IPS DF 4.7 (cell line): ENCODE measurements at regions not wholly inside any gene's neighbourhood (a gene's known extent, or its start where the extent isn't known, plus 50 kb on each side); places are given as distances from the start of the nearest gene placed in this dataset.

Experiments used
- DNase-seq: peaks from one replicate; pipeline ENCODE4 v3.0.0-alpha.2; 2013; ENCODE audit warnings: low spot score; ENCODE audit errors: extremely low read depth

DNA sequence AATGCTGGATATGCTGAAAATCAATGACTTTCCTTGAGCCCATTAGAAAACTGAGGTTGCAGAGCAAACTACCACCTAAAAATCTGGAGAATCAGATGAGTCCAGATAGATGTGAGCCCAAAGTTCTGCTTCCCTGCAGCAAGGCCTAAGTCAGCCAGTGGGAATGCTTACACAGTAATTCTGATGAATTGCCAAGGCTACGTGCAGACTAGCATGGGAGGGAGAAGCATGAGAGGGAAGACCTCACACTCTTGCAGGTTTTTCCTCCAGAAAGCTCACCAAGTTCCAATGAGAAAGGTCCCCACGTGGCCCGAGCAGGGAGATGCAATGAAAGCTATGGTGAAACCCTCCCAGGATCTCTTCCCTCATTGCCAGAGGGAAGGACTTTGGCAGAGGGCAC lies 104.8 kb upstream of the SIRPA start:
- DNase-seq, result no peak

DNA sequence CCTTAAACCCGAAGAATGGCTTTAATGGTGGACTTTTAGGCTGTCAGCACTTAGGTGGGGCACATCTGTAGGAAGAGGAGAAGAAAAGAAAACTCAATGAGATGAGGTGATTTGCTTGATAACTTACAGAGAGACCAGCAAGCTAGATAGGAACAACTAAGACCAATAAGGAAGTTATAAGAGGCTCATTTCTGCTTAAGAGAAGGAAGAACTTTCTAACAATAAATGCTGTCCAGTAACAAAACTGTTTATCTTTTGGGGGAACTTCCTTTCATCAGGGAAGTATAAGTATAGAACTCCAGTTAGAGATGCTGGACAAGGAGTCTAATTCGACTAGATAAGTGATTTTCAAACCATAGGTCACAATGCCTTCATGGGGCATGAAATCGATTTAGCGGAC lies 107.2 kb upstream of the SIRPA start:
- DNase-seq, result no peak

DNA sequence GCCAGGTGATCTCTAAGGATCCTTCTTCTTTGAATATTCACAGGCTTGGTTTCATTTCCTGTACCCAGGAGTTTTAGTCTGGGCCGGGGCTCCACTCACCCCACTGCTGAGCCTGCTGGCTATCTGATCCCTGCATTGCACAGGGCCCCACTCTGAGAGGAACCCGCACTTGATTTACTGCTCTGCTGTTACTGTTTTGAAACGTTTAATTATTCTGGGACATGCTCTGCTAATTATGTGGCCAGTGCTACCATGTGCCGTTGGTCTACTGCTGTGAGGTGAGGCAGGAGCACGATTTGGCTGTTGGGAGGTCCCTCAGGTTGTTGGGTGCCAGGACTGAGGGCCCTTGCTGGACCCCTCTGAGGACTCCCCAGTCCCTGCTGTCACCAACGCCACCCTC lies 108.7 kb upstream of the SIRPA start:
- no peak for DNase-seq

DNA sequence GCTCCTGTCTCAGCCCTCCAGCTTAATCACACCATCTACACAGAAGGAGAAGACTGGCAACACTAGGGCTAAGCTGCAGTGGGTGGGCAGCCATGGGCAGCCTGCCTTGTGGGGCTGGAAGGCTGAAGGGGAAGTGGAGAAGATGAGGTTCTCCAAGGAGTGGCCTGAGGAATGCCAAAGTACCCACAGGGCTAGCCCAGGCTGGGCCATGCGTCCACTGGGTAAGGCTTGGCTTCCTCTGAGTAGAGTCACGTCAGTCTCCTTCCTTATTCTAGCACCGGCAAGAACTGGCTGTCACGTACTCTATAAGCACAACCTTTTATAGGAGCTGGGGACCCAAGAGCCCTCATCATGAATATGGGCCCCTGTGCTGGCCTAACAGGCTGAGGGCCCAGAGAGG lies 110.6 kb upstream of the SIRPA start:
- no peak for DNase-seq

DNA sequence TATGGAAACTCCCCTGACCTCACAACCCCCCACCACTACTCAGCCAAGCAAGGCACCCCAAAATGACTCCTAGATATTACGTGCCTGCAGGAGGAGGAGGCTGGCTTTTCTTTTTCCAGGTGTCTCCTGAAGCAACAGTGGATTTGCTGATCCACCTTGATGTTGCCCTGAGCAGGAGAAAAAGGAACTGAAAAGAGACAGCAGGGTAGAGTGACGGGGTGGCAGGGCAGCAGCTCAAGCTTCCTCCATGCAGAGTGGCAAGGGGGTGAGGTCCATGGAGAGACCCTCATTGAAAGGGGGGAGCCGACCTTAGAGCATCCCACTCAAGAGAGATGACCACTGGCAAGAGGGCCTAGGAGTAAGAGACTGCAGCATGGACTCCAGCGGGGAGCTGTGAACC lies 112.0 kb upstream of the SIRPA start:
- DNase-seq, result no peak

DNA sequence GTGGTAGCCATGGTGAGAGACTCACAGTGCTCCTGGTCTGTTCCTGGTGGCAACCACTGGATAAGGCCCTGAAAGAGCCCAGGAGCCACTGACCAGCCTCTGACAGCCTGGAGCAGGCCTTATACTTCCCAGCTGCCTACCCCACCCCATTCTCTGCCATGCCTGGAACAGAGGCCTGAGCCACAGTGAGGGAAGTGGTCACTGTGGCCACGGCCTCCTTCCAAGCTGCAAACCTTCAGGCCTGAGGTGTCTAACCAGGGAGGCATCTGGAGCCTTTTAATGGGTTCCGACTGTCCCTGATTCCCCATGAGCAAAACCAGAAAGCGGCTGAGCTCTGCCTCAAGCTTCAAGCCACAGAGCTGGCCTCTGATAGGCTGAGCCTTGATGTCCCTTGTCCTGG lies 113.0 kb upstream of the SIRPA start:
- DNase-seq, result no peak

DNA sequence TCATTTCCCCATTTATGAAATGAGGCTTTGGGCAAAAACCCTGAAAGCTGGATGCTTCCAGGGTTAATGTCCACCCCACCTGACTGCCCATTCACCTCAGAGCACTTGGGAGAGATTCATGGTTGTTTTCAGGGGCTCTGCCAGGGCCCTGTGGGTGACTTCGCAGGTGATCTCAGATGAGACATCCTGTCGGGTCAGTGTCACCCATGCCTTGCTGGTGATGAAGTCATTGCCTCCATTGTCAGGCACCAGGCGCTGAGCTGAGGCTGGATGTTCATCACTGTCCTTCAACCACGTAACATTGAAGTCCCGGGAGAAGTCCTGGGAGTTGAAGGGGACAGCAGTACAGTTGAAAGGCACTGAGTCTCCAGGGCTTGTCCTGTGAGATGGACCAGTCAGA lies 115.6 kb upstream of the SIRPA start:
- no peak for DNase-seq

DNA sequence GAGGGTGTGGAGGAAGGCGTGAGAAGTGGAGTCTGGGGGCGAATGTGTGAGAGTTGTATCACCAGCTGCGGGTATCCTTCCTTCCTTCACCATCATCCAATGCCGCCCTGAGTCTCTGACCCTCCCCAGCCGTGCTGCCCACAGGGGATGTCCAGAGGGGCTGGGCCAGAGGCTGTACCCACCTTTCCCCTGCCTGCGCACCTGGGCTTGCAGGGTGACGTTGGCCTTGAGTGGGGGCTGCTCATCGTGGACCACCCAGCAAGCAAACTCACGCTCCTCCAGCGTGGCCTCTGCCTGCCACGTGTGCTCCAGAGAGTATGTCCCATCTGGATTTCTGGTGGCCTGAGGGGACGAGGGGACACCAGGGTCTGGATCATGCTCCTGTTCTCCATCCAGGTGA lies 116.9 kb upstream of the SIRPA start:
- no peak for DNase-seq

DNA sequence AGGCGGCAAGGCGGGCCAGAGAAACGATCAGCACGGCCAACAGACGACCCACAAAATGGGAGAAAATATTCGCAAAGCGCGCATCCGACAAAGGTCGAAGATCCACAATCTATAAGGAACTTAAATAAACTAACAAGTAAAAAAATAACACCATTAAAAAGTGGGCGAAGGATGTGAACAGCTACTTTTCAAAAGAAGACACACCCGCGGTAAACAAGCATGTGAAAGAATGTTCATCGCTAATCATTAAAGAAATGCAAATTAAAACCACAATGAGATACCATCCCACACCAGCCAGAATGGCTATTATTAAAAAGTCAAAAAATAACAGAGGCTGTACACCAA lies 117.8 kb upstream of the SIRPA start:
- no peak for DNase-seq

DNA sequence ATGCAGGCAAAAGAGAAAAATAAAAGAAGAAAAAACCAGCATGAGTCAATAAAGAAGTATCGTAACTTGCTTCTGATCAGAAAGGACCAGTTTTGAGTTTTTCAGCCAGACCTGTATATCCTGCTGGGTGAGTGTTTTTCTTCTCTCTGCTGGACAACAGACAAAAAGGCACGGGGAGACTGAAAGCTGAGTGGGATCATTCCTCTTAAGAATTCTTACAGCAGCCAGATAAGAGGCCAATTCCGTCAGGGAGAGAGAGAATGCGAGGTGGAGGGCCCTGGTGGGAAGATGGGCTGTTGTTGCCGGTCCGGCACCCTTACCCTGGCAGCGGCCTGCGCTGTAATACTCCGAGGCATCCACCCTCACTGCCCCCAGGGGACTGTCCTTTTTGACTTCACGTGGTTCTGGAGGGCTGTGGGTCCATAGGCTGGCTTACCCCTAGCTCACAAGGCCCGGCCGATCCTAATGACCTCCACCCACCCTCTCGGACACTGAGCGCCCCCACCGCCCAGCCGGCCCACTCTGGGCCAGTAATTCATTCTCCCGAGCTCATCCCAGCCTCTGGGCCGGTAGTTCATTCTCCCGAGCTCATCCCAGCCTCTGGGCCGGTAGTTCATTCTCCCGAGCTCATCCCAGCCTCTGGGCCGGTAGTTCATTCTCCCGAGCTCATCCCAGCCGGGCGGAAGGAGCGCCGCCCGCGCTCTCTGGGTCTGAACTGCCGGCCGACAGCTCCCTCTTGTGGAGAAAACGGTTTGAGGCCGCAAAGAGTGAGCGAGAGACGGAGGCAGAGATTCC lies 118.3 kb upstream of the SIRPA start:
- DNase-seq, result peak; percentile 60

DNA sequence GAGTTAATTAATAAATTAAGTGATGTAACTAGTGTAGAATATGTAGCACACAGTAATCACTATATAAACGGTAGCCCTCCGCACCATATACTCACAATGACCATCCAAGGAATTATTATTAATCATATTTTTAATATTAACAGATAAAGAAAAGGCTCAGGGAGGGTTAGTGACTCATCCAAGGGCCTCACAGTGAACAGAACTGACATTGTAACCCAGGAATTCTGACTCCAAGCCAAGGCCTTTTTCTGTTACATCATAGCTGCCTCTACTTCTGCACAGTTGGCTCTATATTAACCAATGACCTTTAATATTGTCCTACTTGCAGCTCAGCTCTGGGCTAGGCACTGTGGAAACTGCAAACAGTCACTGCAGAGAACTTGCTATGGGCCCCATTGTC lies 117.5 kb upstream of the SIRPG start:
- no peak for DNase-seq

DNA sequence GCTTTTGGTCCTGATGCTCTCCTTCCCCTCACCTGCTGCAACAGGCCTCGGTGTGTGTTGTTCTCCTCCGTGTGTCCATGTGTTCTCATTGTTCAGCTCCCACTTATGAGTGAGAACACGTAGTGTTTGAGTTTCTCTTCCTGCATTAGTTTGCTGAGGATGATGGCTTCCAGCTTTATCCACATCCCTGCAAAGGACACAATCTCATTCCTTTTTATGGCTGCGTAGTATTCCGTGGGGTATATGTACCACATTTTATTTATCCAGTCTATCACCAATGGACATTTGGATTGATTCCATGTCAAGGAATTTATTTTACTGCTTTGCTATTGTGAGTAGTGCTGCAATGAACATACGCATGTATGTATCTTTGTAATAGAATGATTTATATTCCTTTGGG lies 116.9 kb upstream of the SIRPG start:
- DNase-seq, result no peak

DNA sequence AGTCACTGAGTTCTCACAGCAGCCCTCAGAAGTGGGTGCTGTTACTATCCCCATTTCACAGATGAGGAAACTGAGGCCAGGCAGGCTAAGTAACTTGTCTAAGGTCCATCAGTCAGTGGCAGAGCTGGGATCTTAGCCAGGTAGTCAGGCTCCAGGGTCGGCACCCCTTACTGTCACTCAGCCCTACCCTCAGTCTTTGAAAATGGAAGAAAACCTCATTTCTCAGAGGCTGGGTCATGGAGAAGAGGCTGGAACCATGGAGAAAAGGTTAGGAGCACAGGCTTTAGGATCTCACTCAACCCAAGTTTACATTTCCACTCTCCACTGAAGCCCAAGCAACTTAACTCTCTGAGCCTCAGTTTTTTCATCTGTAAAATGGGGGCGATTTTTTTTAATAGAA lies 116.2 kb upstream of the SIRPG start:
- no peak for DNase-seq

DNA sequence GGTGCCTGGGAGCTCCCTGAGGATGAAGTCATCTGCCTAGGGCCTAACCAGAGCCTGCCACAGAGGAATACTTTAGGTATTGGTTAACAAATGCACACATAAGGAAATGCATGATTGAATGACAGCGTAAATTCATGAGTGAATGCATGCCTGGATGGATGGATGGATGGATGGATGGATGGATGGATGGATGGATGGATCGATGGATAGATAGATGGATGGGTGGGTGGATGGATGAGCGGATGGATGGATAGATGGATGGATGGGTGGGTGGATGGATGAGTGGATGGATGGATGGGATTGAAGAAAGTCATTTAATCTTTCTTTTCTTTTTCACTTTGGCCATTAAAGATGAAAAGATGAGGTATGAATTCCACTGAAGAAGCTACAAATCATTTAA lies 111.9 kb upstream of the SIRPG start:
- no peak for DNase-seq

DNA sequence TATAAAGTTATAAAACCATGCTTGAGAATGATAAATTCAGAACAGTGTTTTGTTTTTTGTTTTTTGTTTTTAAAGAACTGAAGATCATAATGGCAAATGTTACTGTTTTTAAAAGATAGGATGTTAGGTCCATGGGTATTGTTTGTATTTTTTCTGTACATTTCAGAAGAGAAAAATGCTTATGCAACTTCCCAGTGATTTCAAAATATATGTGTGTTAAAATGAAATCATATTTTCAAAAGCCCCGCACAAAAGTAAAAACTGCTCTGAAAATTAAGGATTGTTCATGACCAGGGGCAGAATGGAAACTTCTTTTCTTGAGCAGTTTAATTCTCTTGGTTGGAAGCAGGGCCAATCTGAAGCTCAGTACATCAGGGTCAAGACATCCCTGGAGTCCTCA lies 109.2 kb upstream of the SIRPG start:
- DNase-seq, result no peak

DNA sequence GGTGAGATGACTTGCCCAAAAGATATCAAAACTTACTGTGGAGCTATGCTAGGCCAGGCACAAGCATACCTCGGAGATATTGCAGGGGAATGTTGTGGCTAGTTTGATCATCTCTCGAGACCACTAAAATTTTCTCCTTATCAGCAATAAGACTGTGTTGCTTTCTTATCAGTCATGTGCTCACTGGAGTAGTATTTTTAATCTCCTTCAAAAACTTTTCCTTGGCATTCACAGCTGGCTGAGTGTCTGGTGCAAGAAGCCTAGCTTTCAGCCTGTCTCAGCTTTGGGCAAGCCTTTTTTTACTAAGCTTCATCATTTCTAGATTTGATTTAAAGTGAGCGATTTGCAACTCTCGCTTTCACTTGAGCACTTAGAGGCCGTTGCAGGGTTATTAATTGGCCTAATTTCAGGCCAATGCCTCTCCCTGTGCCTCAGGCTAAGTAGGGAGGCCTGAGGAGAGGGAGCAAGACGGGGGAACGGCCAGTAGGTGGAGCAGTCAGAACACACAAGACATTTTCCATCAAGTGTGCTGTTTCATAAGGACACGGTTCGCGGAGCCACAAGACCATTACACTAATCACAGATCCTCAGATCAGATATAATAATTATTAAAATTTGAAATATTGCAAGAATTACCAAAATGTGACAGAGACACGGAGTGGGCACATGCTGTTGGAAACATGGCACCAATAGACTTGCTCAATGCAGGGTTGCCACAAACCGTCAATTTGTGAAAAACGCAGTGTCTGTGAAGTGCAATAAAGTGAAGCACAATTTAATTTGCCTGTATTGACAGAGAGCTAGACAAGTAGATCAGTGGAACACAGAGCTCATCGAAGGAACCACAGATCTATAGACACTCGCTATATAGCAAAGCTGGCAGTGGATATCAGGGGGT lies 106.8 kb upstream of the SIRPG start:
- peak; percentile 56 for DNase-seq

DNA sequence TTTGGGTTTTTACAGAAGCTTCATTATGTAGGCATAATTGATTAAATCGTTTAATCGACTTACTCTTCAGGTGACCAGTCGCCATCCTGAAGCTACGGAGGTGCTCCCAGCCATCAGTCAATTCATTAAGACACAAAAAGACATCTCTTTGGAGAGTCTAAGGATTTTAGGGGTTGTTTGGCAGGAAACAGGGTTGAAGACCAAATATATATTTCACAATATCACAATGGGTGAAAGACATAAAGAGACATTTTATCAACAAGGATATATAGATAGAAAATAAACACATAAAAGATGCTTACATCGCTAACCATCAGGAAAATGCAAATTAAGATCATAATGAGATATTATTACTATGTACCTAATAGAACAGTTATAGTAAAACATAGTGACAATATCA lies 104.0 kb upstream of the SIRPG start:
- DNase-seq, result no peak

DNA sequence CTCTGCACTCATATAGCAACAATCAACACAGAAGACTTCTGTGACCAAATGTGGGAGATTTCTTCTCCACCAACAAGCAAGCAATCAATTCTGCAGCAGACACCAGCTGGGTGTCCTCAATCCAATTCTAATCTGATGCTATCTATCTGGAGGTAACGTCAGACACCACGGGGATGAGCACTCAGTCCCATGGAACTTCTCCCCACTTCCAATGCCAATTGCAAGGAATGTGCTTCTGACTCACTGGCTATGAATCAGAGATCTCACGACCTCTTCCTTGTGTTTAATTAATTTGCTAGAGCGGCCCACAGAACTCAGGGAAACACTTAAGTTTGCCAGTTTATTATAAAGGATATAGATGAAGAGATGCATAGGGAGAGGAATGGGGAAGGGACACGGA lies 103.5 kb upstream of the SIRPG start:
- DNase-seq, result no peak

DNA sequence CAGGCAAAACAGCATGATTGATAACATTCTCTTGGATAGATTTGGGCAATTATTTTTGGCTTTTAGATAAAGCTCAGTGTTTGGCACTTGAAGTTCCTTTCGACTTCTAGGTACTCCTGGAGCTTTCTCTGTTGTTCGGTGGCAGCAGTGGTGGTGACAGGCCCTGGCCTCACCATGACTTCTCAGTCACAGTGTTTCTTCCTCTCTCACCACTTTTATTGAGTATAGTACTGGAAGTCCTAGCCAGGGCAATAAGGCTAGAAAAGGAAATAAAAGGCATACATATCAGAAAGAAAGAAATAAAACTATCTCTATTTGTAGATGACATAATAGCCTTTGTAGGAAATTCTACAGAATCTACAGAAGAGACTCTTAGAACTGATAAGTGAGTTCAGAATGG lies 101.2 kb upstream of the SIRPG start:
- no peak for DNase-seq

DNA sequence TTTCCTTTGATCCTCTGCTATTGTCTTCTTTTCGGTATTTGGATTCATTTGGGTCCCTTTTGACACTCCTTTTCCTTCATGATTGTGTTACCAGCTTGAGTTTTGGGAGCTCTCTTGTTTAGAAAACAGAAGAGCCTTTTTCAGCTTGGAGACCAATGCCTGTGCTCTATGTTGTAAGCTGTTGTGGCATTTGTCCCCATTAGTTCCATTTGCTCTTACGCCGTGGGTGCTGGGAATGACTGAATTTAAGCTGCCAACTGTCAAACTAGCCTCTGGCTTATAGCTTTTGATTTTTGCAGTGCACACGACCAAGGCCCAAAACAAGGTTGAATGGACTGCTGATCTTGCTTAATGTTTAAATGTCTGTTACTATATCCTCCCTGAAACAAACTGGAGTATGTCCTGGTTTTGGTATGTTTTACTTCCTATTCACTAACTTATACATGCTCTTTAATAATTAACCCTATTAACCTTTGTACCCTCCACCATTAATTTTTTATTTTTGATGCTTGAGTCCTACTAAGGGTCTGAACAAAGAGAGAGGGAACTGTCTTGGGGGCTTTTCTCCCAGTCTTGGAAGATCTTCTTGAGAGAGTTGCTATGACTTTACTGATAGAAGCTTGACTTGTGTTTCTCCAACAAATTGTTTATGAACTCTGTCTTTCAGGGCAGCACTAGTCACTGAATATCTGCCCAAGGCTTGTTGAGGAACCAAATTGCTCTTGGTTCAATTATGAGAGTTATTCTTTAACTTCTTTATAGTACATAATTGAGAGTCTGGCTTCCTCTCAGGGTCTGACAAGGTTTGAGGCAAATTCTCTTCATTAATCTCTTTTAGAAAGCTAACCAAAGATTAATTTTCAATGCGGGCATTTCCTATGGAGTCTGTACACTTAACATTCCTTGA lies 100.3 kb upstream of the SIRPG start:
- no peak for DNase-seq

DNA sequence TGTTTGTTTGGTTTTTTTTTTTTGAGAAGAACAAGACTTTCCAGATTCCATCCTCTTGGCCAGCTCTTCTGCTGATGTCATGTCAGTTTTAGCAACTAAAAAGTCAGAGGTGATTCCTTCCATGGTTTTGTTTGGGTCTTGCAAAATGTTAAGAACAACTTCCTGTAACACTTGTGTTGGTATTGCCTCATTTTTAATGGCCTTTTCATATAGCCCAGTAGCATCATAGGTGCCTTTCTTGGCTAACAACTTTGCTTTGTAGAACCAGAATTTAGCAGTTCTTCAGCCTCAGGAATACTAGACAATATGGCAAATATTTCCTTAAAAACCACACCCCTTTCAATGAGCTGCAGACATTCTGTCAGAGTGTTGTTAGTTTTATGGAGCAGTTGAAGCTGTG lies 99.5 kb upstream of the SIRPG start:
- no peak for DNase-seq

DNA sequence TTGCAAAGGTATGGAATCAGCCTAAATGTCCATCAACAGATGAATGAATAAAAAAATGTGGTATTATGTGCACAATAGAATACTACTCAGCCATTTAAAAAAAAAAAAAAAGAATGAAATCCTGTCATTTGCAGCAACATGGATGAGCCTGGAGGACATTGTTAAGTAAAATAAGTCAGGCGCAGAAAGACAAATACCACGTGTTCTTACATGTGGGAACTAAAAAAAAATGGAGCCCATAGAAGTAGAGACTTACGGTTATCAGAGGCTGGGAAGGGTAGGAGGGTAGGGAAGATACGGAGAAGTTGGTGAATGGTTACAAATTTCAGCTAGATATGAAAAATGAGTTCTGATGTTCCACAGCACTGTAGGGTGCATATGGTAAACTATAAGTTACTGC lies 97.2 kb upstream of the SIRPG start:
- no peak for DNase-seq
